Brain microvascular endothelial cell (primary cell): ENCODE measurements at regions not wholly inside any gene's neighbourhood (a gene's known extent, or its start where the extent isn't known, plus 50 kb on each side); places are given as distances from the start of the nearest gene placed in this dataset.

Source experiments
- DNase-seq: peaks from one replicate; pipeline ENCODE4 v3.0.0-alpha.2; 2020
- H3K27ac ChIP-seq: fragments of 250-450 bp; sonication (Bioruptor Pico); 2 replicates; pipeline ENCODE4 v1.5.1; 2020; ENCODE audit warnings: mild to moderate bottlenecking, moderate library complexity
- H3K27me3 ChIP-seq: fragments of 250-450 bp; sonication (Bioruptor Pico); replicated peaks from 2 replicates; pipeline ENCODE4 v1.5.1; 2020; ENCODE audit warnings: mild to moderate bottlenecking
- H3K36me3 ChIP-seq: fragments of 250-450 bp; sonication (Bioruptor Pico); replicated peaks from 2 replicates; pipeline ENCODE4 v1.5.1; 2020; ENCODE audit warnings: mild to moderate bottlenecking
- H3K4me3 ChIP-seq: 2 replicates; pipeline ENCODE4 v1.5.1; 2011; ENCODE audit warnings: low read depth, mild to moderate bottlenecking, control low read depth, low read length, moderate library complexity
- in situ Hi-C: cut with HindIII; loops from 2 replicates; pipeline ENCODE4 v1.10.0; 2017; ENCODE audit warnings: low sequenced_read_pairs, low pct_ligation_motif_present
- TF ChIP-seq, protein P1 (sequence below): IDR thresholded peaks from 2 replicates; pipeline ENCODE4 v1.5.1; 2011; ENCODE audit warnings: low read depth, mild to moderate bottlenecking, moderate library complexity, low read length, control low read depth, inconsistent platforms; ENCODE audit errors: missing control alignments

DNA sequence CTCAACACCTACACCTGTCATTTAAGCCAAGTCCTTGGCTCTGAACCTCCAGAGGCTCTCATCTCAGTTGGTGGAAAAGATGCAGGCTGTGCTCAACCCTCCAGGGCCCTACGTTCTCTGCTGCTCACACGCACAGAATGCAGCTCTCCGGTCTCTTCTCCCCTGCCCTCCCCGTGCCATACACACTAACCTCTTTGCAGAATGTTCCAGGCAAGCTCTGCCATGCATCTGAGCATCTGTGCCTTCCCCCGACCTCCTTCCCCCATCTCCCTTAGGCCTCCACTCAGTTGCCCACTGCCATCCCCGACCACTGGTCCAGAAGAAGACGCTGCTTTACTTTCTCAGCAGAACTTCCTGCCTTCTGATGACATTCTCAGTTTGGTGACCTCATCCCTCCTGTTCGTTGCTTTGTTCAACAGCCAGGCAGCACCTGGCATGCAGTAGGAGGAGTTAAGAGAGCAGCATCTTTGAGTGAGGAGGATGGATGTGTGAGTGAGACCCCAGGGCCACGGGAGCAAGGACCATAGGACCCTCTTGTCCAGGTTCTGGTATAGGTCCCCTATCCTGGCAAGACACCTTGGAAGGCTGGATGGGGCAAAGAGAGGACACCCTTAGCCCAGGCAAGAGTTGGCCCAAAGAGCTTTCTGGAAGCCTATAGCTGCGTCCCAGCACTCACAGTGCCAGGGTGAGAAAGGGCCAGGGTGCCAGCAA lies 598.0 kb downstream of the BRD1 start:
- no peak overlapping the region for H3K27ac ChIP-seq
- H3K27me3 ChIP-seq: no peaks in the 10 kb centered on the region
- H3K4me3 ChIP-seq: no peak overlapping the region
- no peak for DNase-seq
- TF ChIP-seq, protein P1, sequence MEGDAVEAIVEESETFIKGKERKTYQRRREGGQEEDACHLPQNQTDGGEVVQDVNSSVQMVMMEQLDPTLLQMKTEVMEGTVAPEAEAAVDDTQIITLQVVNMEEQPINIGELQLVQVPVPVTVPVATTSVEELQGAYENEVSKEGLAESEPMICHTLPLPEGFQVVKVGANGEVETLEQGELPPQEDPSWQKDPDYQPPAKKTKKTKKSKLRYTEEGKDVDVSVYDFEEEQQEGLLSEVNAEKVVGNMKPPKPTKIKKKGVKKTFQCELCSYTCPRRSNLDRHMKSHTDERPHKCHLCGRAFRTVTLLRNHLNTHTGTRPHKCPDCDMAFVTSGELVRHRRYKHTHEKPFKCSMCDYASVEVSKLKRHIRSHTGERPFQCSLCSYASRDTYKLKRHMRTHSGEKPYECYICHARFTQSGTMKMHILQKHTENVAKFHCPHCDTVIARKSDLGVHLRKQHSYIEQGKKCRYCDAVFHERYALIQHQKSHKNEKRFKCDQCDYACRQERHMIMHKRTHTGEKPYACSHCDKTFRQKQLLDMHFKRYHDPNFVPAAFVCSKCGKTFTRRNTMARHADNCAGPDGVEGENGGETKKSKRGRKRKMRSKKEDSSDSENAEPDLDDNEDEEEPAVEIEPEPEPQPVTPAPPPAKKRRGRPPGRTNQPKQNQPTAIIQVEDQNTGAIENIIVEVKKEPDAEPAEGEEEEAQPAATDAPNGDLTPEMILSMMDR: no peak
- in situ Hi-C loops: no loop called here
- no peaks in the 10 kb centered on the region for H3K36me3 ChIP-seq

DNA sequence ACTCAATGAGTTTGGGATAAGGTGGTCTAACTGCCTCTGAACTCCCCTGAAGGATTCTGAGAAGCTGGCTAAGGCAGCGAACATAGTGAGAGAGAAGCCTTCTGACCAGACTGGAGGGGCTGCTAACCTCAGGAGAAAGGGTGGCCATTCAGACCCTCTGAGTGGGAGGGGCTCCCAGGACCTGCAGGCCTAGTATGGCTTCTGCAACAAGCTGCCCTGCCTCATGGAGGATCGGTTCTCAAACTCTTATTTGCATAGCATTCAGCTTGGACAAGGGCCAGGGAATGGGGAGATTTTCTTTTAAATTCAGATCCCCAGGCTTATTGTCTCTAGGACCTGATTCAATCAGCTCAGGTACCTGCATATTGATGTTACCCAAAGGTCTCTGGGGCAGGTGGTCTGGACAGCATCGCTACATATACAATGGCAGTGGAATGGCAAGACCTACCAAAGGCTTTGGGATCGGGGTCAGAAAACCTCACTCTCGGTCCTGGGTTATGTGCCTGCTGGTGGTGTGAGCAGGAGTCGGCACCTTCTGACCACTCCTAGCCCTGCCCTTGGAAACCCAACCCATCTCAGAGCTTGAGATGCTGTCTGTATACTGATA lies 599.1 kb downstream of the BRD1 start:
- in situ Hi-C loops: no loop called here
- no peak overlapping the region for H3K27ac ChIP-seq
- DNase-seq: no peak
- H3K36me3 ChIP-seq: no peaks in the 10 kb centered on the region
- H3K27me3 ChIP-seq: no peaks in the 10 kb centered on the region
- no peak overlapping the region for H3K4me3 ChIP-seq
- TF ChIP-seq, protein P1: no peak

DNA sequence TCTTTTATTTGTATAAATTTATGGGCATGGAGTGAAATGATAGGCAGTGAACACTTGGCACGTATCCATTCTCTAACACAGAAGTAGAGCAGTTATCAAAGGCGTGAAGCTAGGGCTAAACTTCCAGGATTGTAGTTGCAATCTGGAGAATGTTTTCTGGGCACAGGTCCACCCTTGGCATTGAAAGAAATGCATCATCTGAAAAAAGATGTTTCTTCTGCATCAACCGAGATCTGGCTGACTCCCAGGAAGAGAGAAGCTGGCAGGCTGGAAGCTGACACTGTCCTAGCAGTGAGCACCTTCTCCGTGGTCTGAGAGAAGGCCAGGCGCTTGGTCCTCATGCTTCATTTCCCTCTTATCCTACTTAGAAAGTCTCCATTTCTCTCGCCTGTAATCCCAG lies 600.0 kb downstream of the BRD1 start:
- DNase-seq: no peak
- Histone ChIP-seq H3K4me3 (no peak overlapping the region), H3K36me3 (no peaks in the 10 kb centered on the region), H3K27ac (no peak overlapping the region), H3K27me3 (no peaks in the 10 kb centered on the region)
- in situ Hi-C loops: no loop called here
- TF ChIP-seq, protein P1: no peak

DNA sequence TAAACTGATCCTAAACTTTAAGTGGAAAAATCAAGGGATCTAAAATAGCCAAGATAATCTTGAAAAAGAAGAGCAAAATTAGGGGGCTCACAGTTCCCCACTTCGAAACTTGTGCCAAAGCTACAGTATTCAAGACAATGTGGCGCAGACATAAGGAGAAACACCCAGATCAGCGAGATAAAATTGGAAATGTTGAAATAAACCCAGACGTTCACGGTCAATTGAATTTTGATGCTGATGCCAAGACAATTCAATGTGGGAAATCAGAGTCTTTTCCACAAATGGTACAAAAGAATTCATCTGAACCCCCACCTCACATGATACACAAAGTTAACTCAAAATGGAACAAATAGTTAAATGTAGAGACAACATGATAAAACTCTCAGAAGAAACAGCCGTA lies 601.6 kb downstream of the BRD1 start:
- Histone ChIP-seq H3K27ac (no peak overlapping the region), H3K36me3 (no peaks in the 10 kb centered on the region), H3K27me3 (no peaks in the 10 kb centered on the region), H3K4me3 (no peak overlapping the region)
- DNase-seq: no peak
- in situ Hi-C loops: no loop called here
- TF ChIP-seq, protein P1: no peak

DNA sequence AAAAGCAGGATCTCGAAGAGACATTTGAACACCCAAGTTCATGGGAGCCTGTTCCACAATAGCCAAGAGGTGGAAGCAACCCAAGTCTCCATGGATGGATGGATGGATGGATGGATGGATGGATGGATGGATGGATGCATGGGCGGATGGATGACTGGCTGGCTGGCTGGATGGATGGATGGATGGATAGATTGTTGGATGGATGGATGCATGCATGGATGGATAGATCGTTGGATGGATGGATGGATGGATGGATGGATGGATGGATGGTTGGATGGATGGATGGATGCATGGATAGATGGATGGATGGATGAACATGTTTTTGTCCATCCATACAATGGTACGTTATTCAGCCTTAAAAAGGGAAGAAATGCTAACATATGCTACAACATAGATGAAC lies 603.4 kb downstream of the BRD1 start:
- H3K27ac ChIP-seq: no peak overlapping the region
- no peak for DNase-seq
- TF ChIP-seq, protein P1: no peak
- H3K36me3 ChIP-seq: no peaks in the 10 kb centered on the region
- no peaks in the 10 kb centered on the region for H3K27me3 ChIP-seq
- no peak overlapping the region for H3K4me3 ChIP-seq
- in situ Hi-C loops: no loop called here
